Tibial artery (tissue), 4 donors: ENCODE measurements at regions not wholly inside any gene's neighbourhood (a gene's known extent, or its start where the extent isn't known, plus 50 kb on each side); places are given as distances from the start of the nearest gene placed in this dataset.

ENCODE experiments used
- DNase-seq, 2 donors: peaks; one replicate each; pipeline ENCODE4 v3.0.0-alpha.2; 2019
- H3K27ac ChIP-seq, 2 donors: fragments of 200-600 bp; sonication (generic) in 1 of 2; 1 replicate in 1 of 2; 2 replicates in 1 of 2; pipeline ENCODE4 v1.5.1; 2018 to 2019; ENCODE audit warnings: mild to moderate bottlenecking in 1 of 2
- H3K27me3 ChIP-seq, 2 donors: fragments of 200-600 bp; sonication (generic) in 1 of 2; one replicate each; pipeline versions ENCODE4 v1.5.1 to v1.6.0; 2016 to 2019
- H3K36me3 ChIP-seq, 3 donors: fragments of 200-600 bp; sonication (generic) in 2 of 3; one replicate each; pipeline ENCODE4 v1.5.1; 2016 to 2019; ENCODE audit warnings: mild to moderate bottlenecking in 2 of 3
- H3K4me1 ChIP-seq, 4 donors: fragments of 200-600 bp; sonication (generic) in 2 of 4; 1 replicate in 3 of 4; 2 replicates in 1 of 4; pipeline ENCODE4 v1.5.1; 2016 to 2019
- H3K4me3 ChIP-seq, 2 donors: fragments of 200-600 bp; sonication (generic) in 1 of 2; 1 replicate in 1 of 2; 2 replicates in 1 of 2; pipeline ENCODE4 v1.5.1; 2018 to 2019; ENCODE audit warnings: mild to moderate bottlenecking in 2 of 2
- H3K9me3 ChIP-seq, 3 donors: fragments of 200-600 bp; sonication (generic) in 1 of 3; one replicate each; pipeline ENCODE4 v1.5.1; 2016 to 2019
- intact Hi-C: fragments of 100-400 bp; cut with DNase I; formaldehyde crosslinking; loops from one replicate; pipeline ENCODE4 v1.15.0; 2023; ENCODE audit warnings: low total_unique reads
- TF ChIP-seq, protein P1 (sequence below), 2 experiments: fragments of 200-600 bp in 1 of 2; fragments of 450-650 bp in 1 of 2; IDR thresholded peaks; one replicate each; pipeline ENCODE4 v1.5.1; 2017 to 2019; ENCODE audit warnings: antibody characterized with exemption in 2 of 2, mild to moderate bottlenecking in 1 of 2, moderate library complexity in 1 of 2

DNA sequence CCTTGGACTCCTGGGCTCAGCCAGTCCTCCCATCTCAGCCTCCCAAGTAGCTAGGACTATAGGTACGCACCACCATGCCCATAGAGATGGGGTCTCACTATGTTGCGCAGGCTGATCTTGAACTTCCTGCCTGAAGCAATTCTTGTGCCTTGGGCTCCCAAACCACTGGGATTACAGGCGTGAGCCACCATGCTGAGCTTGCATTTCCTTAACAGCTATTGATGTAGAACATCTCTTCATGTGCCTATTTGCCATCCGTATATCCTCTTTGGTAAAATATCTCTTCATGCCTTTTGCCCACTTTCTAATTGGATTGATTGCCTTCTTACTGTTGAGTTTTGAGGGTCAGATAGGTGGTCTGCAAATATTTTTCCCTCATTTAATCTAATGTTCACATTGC is 208.9 kb upstream of the TLE3 start:
- no peaks in the 10 kb centered on the region for H3K36me3 ChIP-seq
- H3K4me3 ChIP-seq: no peak overlapping the region
- H3K27ac ChIP-seq: no peak overlapping the region
- H3K27me3 ChIP-seq: peaks cover 0 to 4% of the 10 kb centered on the region in 2 donors
- no peaks in the 10 kb centered on the region for H3K9me3 ChIP-seq
- TF ChIP-seq, protein P1, sequence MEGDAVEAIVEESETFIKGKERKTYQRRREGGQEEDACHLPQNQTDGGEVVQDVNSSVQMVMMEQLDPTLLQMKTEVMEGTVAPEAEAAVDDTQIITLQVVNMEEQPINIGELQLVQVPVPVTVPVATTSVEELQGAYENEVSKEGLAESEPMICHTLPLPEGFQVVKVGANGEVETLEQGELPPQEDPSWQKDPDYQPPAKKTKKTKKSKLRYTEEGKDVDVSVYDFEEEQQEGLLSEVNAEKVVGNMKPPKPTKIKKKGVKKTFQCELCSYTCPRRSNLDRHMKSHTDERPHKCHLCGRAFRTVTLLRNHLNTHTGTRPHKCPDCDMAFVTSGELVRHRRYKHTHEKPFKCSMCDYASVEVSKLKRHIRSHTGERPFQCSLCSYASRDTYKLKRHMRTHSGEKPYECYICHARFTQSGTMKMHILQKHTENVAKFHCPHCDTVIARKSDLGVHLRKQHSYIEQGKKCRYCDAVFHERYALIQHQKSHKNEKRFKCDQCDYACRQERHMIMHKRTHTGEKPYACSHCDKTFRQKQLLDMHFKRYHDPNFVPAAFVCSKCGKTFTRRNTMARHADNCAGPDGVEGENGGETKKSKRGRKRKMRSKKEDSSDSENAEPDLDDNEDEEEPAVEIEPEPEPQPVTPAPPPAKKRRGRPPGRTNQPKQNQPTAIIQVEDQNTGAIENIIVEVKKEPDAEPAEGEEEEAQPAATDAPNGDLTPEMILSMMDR (IDR thresholded peaks at IDR 0.05): no peak
- no peaks in the 10 kb centered on the region for H3K4me1 ChIP-seq
- DNase-seq: no peak
- intact Hi-C loops: no loop called here

DNA sequence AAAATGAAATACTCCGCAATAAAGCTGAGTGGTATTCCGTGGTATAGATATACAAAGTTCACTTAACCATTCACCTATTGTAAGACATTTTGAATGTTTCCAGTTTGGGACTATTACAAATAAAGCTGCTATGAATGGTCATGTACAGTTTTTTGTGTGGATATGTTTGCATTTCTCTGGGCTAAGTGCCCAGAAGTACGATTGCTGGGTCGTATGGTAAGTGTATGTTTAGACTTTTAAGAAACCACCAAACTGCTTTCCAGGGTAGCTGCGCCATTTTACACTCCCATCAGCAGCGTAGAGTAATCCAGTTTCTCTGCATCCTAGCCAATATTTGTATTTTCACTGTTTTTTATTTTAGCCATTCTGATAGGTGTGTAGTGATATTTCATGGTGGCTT is 208.4 kb upstream of the TLE3 start:
- H3K4me1 ChIP-seq: no peaks in the 10 kb centered on the region
- no peak overlapping the region for H3K4me3 ChIP-seq
- TF ChIP-seq, protein P1 (IDR thresholded peaks at IDR 0.05): no peak
- H3K36me3 ChIP-seq: no peaks in the 10 kb centered on the region
- no peak for DNase-seq
- intact Hi-C loops: no loop called here
- peaks cover 0 to 4% of the 10 kb centered on the region in 2 donors for H3K27me3 ChIP-seq
- no peak overlapping the region for H3K27ac ChIP-seq
- no peaks in the 10 kb centered on the region for H3K9me3 ChIP-seq

DNA sequence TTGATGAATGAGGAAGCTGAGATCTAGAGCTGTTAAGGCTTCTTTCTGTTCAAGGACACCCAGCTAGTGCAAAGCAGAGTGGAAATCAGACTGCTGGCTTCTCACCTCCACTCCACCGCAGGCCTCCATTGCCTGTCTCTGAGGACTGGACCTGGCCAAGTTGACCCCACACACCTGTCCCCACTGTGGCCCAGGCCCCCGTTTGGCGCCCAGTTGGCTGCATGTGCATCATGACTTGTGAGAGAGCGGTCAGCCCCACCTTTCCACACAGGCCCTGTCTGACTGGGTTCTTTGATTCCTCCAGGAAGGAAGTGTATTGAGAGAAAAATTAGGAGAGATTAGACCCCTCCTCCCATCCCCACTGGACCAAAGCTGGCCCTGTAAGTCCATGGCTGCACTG is 206.3 kb upstream of the TLE3 start:
- no peak overlapping the region for H3K27ac ChIP-seq
- H3K4me1 ChIP-seq: no peaks in the 10 kb centered on the region
- H3K4me3 ChIP-seq: no peak overlapping the region
- intact Hi-C loops: no loop called here
- H3K27me3 ChIP-seq: peaks cover 0 to 3% of the 10 kb centered on the region in 2 donors
- DNase-seq: no peak
- TF ChIP-seq, protein P1 (IDR thresholded peaks at IDR 0.05): no peak
- no peaks in the 10 kb centered on the region for H3K9me3 ChIP-seq
- no peaks in the 10 kb centered on the region for H3K36me3 ChIP-seq

DNA sequence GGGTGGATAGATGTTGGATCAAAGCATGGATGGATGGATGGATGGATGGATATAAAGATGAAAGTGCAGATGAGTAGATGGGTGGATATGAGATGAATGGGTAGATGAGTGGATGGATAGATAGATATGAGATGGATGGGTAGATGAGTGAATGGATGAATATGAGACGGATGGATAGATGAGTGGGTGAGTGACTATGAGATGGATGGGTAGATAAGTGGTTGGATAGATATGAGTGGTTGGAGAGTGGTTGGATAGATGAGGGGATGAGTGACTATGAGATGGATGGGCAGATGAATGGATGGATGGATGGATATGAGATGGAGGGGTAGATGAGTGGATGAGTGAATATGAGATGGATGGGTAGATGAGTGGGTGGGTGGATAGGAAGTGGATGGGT is 204.6 kb upstream of the TLE3 start:
- no peaks in the 10 kb centered on the region for H3K9me3 ChIP-seq
- H3K36me3 ChIP-seq: no peaks in the 10 kb centered on the region
- TF ChIP-seq, protein P1 (IDR thresholded peaks at IDR 0.05): no peak
- no peak for DNase-seq
- H3K4me1 ChIP-seq: no peaks in the 10 kb centered on the region
- H3K27ac ChIP-seq: no peak overlapping the region
- no peak overlapping the region for H3K4me3 ChIP-seq
- H3K27me3 ChIP-seq: no peaks in the 10 kb centered on the region
- intact Hi-C loops: no loop called here

DNA sequence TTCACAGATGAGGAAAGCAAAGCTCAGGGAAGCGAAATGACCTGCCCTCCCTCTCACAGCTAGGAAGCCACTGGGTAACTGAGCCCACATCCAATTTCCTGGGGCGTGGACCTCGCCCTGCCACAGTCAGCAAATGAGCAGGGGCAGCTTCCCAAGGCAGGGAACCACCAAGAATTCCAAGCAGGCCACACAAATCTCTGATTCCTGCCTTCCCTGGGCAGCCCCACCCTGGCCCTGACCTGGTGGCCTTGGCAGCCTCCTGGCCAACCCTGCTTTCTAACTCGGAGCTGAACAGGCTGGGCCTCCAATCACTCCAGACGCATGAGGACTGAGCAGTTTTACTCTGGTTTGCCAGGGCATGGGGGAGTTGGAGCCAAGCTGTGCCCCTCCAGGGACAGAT is 203.7 kb upstream of the TLE3 start:
- H3K36me3 ChIP-seq: no peaks in the 10 kb centered on the region
- no peaks in the 10 kb centered on the region for H3K27me3 ChIP-seq
- no peaks in the 10 kb centered on the region for H3K4me1 ChIP-seq
- H3K9me3 ChIP-seq: no peaks in the 10 kb centered on the region
- intact Hi-C loops: no loop called here
- H3K27ac ChIP-seq: no peak overlapping the region
- TF ChIP-seq, protein P1 (IDR thresholded peaks at IDR 0.05): no peak
- DNase-seq: no peak
- no peak overlapping the region for H3K4me3 ChIP-seq
